BE2C (cell line): ENCODE measurements at regions not wholly inside any gene's neighbourhood (a gene's known extent, or its start where the extent isn't known, plus 50 kb on each side); places are given as distances from the start of the nearest gene placed in this dataset.
A peak's percentile ranks its signal among the peaks of the same experiment; 100 is the strongest.
"Not testable (repeated sequence)": the region's sequence is repeated elsewhere in the genome, so short reads cannot be mapped to it uniquely, and the experiment has no call there.

Experiments
- DNase-seq: peaks from one replicate; pipeline ENCODE4 v3.0.0-alpha.2; 2020
- H3K27me3 ChIP-seq: fragments of 250-450 bp; sonication (Bioruptor Pico); 2 replicates; pipeline ENCODE4 v1.5.1; 2020; ENCODE audit warnings: mild to moderate bottlenecking
- H3K36me3 ChIP-seq: fragments of 250-450 bp; sonication (Bioruptor Pico); 2 replicates; pipeline ENCODE4 v1.5.1; 2020; ENCODE audit warnings: mild to moderate bottlenecking
- H3K4me1 ChIP-seq: fragments of 250-450 bp; sonication (Bioruptor Pico); 2 replicates; pipeline ENCODE4 v1.5.1; 2020
- H3K4me3 ChIP-seq: 2 replicates; pipeline ENCODE4 v1.5.1; 2011; ENCODE audit warnings: low read depth, low read length
- H3K9me3 ChIP-seq: fragments of 250-450 bp; sonication (Bioruptor Pico); 2 replicates; pipeline ENCODE4 v1.5.1; 2020
- TF ChIP-seq, protein P1 (sequence below): IDR thresholded peaks from 2 replicates; pipeline ENCODE4 v1.5.1; 2012; ENCODE audit warnings: mild to moderate bottlenecking, low read depth, low read length

DNA sequence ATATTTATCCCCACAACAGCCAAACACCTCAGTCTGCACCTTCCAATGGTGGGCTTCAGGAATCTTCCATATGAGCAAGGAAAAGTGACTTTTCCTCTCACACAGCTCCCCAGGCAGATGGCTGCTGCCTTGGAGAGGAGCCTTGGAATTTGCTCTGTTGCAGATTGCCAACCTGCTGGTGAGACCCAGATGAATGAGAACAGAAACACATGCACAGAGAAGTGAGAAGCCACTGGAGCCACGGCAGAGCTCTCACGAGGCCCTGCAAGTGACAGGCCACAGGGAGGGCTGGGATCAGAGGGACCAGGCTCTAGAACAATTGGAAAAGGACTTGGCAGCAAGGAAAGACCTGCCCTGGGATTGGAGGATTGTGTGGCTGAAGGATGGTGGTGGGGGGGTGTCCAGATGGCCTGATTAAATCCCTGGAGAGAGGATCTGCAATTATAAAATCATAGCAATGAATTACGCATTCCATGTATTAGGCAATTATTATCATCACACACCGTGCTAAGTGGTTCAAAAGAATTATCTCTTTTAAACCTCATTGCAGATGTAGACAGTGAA lies 84.9 kb upstream of the PWP1 start:
- H3K27me3 ChIP-seq = no peaks in the 10 kb centered on the region; the same call in 1 of the 2 replicates
- no peak overlapping the region for H3K4me3 ChIP-seq
- DNase-seq = peak; percentile 21
- H3K9me3 ChIP-seq = no peaks in the 10 kb centered on the region
- H3K36me3 ChIP-seq = no peaks in the 10 kb centered on the region
- H3K4me1 ChIP-seq = peaks cover 4% of the 10 kb centered on the region
- TF ChIP-seq, protein P1, sequence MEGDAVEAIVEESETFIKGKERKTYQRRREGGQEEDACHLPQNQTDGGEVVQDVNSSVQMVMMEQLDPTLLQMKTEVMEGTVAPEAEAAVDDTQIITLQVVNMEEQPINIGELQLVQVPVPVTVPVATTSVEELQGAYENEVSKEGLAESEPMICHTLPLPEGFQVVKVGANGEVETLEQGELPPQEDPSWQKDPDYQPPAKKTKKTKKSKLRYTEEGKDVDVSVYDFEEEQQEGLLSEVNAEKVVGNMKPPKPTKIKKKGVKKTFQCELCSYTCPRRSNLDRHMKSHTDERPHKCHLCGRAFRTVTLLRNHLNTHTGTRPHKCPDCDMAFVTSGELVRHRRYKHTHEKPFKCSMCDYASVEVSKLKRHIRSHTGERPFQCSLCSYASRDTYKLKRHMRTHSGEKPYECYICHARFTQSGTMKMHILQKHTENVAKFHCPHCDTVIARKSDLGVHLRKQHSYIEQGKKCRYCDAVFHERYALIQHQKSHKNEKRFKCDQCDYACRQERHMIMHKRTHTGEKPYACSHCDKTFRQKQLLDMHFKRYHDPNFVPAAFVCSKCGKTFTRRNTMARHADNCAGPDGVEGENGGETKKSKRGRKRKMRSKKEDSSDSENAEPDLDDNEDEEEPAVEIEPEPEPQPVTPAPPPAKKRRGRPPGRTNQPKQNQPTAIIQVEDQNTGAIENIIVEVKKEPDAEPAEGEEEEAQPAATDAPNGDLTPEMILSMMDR = no peak

DNA sequence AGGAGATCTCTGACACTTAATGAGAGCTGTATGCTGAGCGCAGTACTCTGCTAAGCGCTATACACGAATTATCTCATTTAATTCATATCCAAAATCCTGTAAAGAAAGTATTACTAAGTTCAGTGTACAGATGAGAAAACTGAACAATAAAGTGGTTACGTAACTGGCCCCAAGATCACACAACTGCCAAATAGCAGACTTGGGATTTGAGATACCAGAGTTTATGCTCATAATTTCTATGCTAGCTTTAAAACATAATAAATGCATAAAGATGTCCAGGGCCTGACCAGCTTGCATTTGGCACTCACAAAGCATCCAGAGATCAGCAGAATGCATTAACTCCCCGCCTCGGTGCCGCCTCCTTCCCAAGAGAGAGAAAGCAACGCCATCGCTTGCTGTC lies 83.2 kb upstream of the PWP1 start:
- no peak for DNase-seq
- H3K4me1 ChIP-seq = peaks cover 4% of the 10 kb centered on the region
- H3K9me3 ChIP-seq = no peaks in the 10 kb centered on the region
- no peaks in the 10 kb centered on the region for H3K36me3 ChIP-seq
- H3K4me3 ChIP-seq = no peak overlapping the region
- H3K27me3 ChIP-seq = no peaks in the 10 kb centered on the region; the same call in 1 of the 2 replicates
- TF ChIP-seq, protein P1 = no peak

DNA sequence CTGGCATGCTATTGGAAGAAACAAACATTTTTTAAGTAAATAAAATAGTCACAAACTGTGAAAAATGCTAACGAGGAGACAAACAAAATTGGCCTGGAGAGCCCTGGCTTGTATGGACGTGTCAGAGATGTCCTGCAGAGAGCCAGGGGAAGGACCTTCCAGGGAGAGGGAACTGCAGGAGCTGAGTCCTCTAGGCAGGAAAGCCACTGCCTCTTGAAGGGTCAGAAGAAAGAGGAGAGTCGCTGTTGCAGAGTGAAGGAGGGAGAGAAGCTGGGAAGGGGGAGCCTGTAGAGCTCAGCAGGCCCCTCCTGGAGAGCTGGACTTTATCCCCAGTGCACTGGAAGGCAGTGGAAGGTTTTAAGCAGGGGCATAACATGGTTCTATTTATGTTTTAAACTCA lies 80.3 kb upstream of the PWP1 start:
- H3K36me3 ChIP-seq = no peaks in the 10 kb centered on the region
- H3K27me3 ChIP-seq = no peaks in the 10 kb centered on the region
- no peaks in the 10 kb centered on the region for H3K9me3 ChIP-seq
- H3K4me3 ChIP-seq = no peak overlapping the region
- peaks cover 4% of the 10 kb centered on the region for H3K4me1 ChIP-seq
- no peak for DNase-seq
- TF ChIP-seq, protein P1 = no peak

DNA sequence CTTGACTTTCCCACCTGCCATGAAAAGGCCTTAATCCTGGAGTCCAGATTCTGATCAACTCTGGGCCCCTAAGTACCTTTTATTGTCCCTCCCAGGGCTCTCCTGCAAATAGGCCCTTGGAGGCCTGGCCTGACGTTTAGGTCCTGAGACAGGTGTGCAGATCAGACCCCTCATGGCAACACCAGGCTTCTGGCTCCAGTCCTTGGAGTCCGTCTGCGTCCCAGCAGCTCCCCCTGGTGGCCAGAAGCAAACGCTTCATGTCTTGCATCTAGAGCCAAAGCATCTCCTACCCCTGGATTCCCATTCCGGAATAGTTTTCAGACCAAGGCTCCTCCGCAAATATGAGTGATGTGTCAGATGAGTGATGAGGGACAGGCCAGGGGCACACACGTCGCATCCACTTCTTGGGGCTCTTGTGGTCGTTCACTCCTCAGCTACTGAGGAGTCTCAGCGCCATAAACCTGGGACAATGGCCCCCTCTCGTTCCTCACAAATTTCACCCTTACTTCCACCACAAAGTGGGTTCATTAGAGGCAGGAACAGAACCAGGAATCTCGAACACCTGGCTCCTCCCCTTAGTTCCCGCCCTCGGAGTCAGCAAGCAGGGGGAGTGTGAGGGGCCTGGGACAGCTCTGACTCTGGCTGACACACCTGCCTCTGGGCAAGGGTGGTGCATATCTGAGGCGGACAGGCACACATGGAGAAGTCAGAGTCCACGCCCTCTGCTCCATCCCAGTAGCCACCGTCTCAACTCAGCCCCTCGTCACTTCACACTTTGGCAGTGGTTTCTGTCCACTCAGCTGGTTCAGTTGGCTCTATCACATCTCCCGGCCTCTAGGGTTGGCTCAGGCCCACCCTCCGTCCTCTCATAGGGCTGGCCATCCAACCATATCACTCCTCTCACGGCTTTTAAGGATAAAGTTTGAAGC lies 77.9 kb upstream of the PWP1 start:
- Histone ChIP-seq H3K9me3 (no peaks in the 10 kb centered on the region), H3K4me3 (no peak overlapping the region), H3K36me3 (no peaks in the 10 kb centered on the region), H3K4me1 (no peaks in the 10 kb centered on the region), H3K27me3 (no peaks in the 10 kb centered on the region)
- DNase-seq = peak; percentile 89
- TF ChIP-seq, protein P1 = peak; percentile 98

DNA sequence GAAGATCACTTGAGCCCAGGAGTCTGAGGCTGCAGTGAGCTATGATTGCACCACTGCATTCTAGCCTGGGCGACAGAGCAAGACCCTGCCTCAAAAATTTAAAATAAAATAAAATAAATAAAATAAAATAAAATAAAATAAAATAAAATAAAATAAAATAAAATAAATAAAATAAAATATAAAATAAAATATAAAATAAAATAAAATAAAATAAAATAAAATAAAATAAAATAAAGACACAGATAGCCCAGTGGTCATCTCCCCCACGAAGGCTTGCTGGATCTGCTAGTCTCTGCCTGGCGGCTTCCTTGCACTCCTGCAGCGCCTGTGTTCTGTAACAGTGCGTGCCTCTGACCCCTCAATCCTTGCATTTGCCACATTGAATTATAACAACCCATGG lies 76.8 kb upstream of the PWP1 start:
- H3K27me3 ChIP-seq, H3K9me3 ChIP-seq, DNase-seq, H3K36me3 ChIP-seq, H3K4me3 ChIP-seq, H3K4me1 ChIP-seq: not testable (repeated sequence)

DNA sequence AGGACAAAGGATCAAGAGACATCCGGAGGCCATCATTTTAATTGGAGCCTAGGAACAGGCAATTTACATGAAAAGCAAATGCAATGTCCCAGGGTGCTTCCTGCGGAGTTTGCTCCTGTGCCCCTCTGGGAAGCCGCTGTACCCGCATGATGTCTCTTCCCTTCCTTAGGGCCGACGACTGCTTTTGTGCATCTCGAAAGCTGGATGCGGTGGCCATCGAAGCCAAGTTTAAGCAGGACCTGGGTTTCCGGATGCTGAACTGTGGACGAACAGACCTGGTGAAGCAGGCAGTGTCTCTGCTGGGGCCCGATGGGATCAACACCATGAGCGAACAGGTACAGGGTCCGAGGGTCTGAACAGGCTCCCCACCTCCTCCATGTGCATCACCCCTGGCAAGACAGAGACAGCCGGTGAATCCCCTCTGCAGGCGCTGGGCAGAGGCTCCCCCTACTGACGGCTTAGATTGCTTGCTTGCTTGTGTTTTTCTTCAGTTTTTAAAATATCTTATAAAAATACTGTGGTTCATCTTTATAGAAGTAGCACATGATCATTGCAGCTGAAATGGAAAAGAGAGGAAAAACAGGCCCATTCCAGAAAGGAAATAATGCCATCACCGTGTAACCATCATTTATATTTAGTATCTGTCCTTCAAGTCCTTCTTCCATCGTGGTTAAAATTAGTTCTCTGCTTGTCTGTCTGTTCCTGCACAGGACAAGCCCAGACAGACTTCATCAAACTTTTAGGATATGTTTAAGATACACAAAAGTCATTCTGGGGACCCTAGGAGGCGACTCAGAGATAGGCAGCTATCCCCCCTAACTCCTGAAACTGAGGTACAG lies 75.4 kb upstream of the PWP1 start:
- Histone ChIP-seq H3K27me3 (no peaks in the 10 kb centered on the region), H3K4me1 (no peaks in the 10 kb centered on the region), H3K4me3 (no peak overlapping the region), H3K36me3 (no peaks in the 10 kb centered on the region), H3K9me3 (no peaks in the 10 kb centered on the region)
- TF ChIP-seq, protein P1 = peak; percentile 94
- DNase-seq = peak; percentile 70
